ENCODE measurements at regions not wholly inside any gene's neighbourhood (a gene's known extent, or its start where the extent isn't known, plus 50 kb on each side); places are given as distances from the start of the nearest gene placed in this dataset.

GRCh38 chr1:5002676-5003075 lies 348.3 kb downstream of the AJAP1 start:
- POLR2A ChIA-PET, result no interaction called here
- no peak for ATAC-seq
- H3K9me3 Mint-ChIP-seq, result peaks cover 86% of the 10 kb centered on the region
- H3K36me3 Mint-ChIP-seq, result peaks cover 79% of the 10 kb centered on the region
- DNase-seq (ENCODE audit: low spot score), result no peak
- H3K27ac Mint-ChIP-seq, result no peak overlapping the region
- H3K27me3 Mint-ChIP-seq (ENCODE audit: low read depth), result peaks cover 12% of the 10 kb centered on the region
- CTCF ChIA-PET, result no interaction called here
- no peaks in the 10 kb centered on the region for H3K4me1 Mint-ChIP-seq
- TF ChIP-seq E2F5 (CRISPR knock-in tag; IDR thresholded peaks at IDR 0.05) (no peak), ZNF423 (CRISPR knock-in tag; IDR thresholded peaks at IDR 0.05) (no peak), TEAD4 (CRISPR knock-in tag; IDR thresholded peaks at IDR 0.05) (no peak), ZMAT4 (CRISPR knock-in tag; IDR thresholded peaks at IDR 0.05) (no peak), ESRRA (CRISPR knock-in tag; IDR thresholded peaks at IDR 0.05; ENCODE audit: borderline replicate concordance) (no peak), RELA (CRISPR knock-in tag; IDR thresholded peaks at IDR 0.05; ENCODE audit: borderline replicate concordance) (no peak), STAT6 (CRISPR knock-in tag; conservative IDR thresholded peaks at IDR 0.05; ENCODE audit: low read depth) (no peak), ZNF416 (CRISPR knock-in tag; IDR thresholded peaks at IDR 0.05) (no peak), CBFB (CRISPR knock-in tag; IDR thresholded peaks at IDR 0.05; ENCODE audit: low read depth) (no peak), ATF6 (CRISPR knock-in tag; IDR thresholded peaks at IDR 0.05) (no peak), ATF2 (CRISPR knock-in tag; IDR thresholded peaks at IDR 0.05; ENCODE audit: borderline replicate concordance, low read depth) (no peak), E2F1 (CRISPR knock-in tag; IDR thresholded peaks at IDR 0.05) (no peak)
- no peak overlapping the region for H3K4me3 Mint-ChIP-seq

- Mint-ChIP-seq H3K36me3 (peaks cover 83% of the 10 kb centered on the region), H3K4me3 (no peak overlapping the region), H3K9me3 (peaks cover 88% of the 10 kb centered on the region), H3K27ac (no peak overlapping the region), H3K4me1 (no peaks in the 10 kb centered on the region), H3K27me3 (ENCODE audit: low read depth) (peaks cover 14% of the 10 kb centered on the region)
- no peak for TF ChIP-seq KAT7 (CRISPR knock-in tag; IDR thresholded peaks at IDR 0.05; ENCODE audit: borderline replicate concordance)
- no peak for TF ChIP-seq PRDM15 (CRISPR knock-in tag; IDR thresholded peaks at IDR 0.05)
- no peak for ATAC-seq
- CTCF ChIA-PET, result no interaction called here
- POLR2A ChIA-PET, result no interaction called here
- DNase-seq (ENCODE audit: low spot score), result no peak
Measured at GRCh38 chr1:5001466-5001865, 347.1 kb downstream of the AJAP1 start.

Measured in WTC11 (cell line).